DMS 273 (cell line): ENCODE measurements at regions not wholly inside any gene's neighbourhood (a gene's known extent, or its start where the extent isn't known, plus 50 kb on each side); places are given as distances from the start of the nearest gene placed in this dataset.

ENCODE experiments used
- DNase-seq: peaks from one replicate; lab custom pipeline; 2025; ENCODE audit not compliant: unreplicated experiment; lab: John Stamatoyannopoulos, UW

DNA sequence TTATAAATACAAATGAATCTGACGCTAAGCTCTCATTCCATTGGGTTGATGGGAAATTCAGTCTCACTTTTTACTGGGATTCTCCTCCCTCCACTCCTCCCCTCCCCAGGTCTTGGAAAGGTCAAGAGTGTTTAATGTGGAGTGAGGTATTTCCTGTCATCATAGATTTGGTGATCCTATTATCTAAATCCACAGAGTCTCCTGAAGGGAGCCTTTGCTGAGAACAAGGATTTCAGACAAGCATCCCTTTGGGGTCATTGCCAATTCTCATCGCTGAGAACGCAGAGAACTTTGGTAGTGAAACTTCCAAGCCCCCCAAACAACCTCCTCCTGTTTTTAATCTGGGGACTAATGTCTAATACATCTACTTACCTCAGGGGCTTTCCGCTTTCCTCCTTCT is 297.9 kb downstream of the OTOL1 start:
- no peak for DNase-seq

- no peak for DNase-seq
Observed at GRCh38 chr3:161796312-161796711, 299.7 kb downstream of the OTOL1 start.

DNA sequence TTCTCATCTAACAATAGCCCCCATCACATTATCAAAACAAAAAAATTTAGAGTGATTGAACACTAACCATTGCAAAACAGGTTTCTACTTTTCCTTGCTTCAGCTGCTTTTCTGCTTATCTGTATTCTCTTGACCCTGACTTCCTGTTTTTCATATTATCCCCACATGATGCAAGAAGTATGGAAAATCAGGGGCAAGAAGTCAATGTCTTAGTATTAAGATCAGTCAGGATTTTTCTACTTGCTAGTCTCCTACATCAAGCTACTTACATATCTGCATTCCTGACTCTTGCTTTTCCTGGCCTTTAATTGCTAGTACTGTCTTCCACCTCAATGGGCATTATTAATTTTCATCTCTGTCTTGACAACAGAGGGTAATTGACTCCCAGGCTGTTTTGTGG is 300.2 kb downstream of the OTOL1 start:
- DNase-seq, result no peak

DNA sequence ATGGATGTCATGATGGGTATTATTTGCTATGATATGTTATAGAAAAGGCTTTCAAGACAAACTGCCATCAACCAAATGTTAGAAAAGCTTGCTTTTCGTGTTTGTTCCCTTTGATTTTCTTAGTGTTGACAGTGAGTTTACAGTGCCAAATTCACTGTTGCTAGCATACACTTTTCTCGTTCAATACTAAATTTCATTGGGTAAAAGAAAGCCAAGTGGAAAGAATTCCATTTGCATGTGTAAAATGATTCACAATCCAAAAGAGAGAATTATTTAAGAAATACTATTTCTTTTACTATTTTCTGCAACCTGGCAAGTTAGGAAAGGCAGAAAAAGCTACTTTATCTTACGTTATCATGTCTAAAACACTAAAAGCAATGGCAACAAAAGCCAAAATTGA is 301.4 kb downstream of the OTOL1 start:
- no peak for DNase-seq

- DNase-seq, result no peak
Observed at GRCh38 chr3:161800985-161801559, 304.5 kb downstream of the OTOL1 start.

- DNase-seq, result no peak
Observed at GRCh38 chr3:161818106-161818505, 321.5 kb downstream of the OTOL1 start.

DNA sequence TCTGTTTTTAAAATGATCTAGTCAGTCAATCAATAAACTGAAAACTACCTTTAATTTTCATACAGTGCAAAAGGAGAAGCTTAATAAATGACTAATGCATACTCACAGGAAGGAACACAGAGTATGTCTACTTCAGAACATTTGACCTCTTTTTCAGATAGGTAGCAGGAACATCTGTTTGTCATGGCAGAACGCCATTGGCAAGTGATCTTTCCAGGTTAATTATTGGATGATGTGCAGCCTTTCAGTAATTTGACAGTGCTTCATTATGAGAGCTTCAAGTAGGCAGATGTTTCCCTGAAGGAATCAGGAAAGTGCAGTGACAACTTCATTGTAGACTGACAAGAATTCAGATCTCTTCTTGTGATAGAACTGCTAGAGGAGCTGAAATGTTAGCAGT is 325.0 kb downstream of the OTOL1 start:
- peak; percentile 63 for DNase-seq

GRCh38 chr3:161822291-161822690 is 325.7 kb downstream of the OTOL1 start:
- peak; percentile 79 for DNase-seq

DNA sequence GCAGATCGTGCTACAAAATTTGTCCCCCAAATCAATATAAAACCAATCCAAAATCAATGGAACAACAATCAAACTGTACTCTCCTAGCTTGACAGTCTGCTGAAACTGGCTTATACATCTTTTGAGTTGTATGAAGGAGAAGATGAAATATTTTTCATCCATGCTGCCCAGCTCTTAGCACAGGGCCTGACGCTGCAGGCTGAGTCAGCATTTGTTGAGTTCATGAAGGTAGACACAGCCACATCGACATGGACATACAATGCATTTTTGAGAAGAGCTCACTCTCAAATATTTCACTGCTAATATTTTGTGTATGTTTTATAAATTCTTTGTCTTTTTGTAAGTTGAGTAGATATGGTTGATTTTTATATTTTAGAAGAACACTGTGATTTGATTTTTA is 327.3 kb downstream of the OTOL1 start:
- DNase-seq, result no peak

GRCh38 chr3:161838021-161838420 is 341.4 kb downstream of the OTOL1 start:
- peak; percentile 19 for DNase-seq

DNA sequence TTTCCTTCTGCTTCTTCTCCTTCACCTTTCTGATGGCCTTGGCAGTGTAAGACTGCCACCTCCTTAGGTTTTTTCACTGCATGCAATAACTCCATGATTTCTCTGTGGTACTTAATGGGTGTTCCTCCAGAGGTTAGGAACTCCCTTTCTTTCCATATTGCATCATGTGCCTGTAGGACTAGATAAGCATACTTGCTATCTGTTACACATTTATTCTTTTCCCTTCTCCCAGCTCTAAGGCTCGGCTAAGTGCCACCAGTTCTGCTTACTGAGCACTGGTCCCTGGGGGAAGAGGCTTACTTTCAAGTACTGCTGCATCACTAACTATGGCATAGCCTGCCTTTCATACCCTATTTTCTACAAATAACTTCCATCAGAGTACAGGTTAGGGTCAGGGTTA is 351.8 kb downstream of the OTOL1 start:
- no peak for DNase-seq

- DNase-seq, result peak; percentile 76
Observed at GRCh38 chr3:161851941-161852566, 355.4 kb downstream of the OTOL1 start.

DNA sequence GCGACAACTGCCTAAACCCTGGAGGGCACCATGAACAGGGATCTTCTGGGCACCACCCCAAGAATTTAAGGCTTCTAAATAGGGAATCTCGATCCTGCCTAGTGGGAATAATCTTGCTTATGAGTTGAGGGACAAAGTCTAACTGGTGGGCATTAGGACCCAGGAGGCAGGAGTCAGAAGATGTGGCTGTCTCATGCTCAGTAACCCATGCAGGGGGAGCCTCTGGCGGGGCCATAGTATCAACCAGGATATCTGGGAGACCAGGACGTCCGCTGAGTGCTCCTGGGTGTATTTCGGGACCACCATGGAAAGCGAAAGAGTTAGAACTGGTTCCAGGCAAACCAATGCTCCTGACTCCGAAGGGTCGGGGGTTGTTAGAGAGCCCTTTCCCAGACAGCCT is 356.1 kb downstream of the OTOL1 start:
- DNase-seq, result no peak

DNA sequence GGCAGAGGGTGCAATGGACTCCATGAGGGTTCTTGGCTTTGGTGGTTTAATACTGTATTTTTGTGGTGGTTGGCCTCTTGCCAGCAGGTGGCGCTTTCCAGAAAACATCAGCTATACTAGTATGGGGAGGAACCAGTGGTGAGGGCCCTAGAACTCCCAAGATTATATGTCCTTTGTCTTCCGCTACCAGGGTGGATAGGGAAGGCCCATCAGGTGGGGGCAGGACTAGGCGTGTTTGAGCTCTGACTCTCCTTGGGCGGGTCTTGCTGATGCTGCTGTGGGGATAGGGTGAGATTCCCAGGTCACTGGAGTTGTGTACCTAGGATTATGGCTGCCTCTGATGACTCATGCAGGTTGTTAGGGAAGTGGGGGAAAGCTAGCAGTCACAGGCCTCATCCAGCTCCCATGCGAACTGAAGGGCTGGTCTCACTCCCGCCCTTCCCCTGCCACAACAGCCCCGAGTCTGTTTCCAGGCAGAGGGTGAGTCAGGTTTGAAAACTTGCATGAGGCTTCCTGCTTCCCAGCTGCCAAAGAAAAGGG is 357.7 kb downstream of the OTOL1 start:
- peak; percentile 60 for DNase-seq

DNA sequence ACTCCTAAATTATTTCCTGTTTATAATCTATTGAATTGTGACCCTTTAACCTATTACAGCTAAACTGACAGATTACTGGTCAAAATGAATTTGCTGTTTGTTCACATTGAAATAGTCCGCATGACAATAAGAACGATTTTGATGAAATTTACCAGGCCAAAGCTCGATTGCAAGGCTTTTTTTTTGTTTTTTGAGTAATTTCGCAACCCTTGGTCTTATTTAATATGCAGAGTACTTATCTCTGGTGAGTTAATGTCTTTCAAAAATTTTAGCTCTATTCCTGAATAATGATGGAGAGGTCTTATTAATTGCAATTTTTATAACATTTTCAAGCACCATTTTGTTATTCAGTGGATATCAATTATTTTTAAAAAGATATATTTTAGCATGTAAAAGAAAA is 362.4 kb downstream of the OTOL1 start:
- no peak for DNase-seq

DNA sequence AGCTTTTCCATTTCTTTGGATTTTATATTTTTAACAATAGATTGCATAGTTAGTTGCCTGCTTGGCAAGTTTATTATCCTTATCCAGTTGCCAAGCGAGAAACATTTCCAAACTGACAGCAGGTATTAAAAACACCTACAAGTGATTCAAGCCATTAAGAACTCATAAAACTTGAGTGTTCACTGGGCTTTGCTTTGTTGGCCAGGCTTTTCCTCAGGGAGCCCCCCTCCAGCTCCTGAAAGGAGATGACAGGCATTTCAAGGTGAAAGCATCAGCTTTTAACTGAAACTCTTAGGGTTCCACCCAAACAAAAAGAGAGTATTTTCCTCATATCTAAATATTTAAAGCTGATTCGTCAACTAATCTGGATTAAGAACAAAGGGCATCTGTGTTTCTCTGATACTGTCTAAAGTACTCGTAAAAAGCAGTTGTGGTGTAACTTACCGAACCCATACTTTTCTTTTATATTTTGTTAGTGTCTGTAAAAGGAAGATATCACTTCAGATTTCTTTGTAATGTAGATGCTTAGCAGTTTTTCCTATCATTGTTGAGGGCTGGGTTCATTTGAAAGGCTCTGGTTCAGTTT is 363.4 kb downstream of the OTOL1 start:
- no peak for DNase-seq

DNA sequence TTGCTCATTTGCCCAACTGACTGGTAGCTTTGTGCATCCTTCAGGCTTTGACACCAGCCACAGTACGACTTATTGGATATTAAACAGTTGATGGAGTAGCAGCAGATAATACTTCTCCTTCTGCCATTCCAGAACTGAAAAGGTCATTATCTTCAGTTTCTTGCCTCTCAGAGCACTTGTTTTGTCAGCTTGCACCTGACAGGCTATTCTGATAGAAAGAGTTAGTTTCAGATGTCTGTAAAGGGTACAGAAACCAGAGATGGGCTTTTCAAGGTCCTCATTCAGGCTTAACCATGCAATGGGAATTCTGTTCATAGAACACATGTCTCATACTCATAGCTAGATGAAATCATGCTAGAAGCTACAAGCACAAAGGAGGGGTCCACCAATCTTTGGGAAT is 367.2 kb downstream of the OTOL1 start:
- DNase-seq, result no peak

DNA sequence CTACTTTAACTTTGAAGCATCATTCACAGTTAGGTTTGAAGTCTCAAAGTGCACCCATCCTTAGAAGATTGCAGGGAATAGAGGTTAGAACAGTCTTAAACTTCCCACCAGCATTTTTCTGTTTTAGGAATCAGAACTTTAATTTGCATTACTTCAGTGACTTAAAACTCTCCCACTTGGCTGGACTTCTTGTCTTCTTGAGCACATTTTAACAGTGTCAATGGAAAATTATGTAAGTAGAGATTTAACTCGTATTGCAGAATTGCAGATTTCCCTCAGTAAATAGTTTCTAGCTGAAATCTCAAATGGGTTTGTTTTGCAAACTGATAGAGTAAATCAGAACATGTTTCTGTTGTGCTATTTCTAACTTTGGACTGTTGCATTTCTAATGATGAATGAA is 369.6 kb downstream of the OTOL1 start:
- no peak for DNase-seq

DNA sequence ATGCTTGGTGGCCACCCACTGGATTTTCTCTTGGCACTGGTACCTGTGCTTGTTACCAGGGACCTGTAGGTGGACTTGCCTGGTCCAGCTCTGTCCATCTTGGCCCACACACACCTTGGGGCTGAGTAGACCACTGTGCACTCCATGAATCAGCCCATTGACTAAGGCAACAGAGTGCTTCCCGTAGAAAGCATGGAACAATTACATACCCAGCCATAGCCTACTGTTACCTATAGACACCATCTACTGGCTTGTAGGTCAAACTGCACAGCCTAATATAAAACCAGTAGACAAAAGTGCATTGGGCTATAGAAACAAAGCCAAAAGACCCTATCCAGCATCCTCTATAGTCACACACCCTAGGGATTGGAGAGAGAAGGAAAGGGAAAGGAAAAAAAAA is 378.9 kb downstream of the OTOL1 start:
- DNase-seq, result no peak

DNA sequence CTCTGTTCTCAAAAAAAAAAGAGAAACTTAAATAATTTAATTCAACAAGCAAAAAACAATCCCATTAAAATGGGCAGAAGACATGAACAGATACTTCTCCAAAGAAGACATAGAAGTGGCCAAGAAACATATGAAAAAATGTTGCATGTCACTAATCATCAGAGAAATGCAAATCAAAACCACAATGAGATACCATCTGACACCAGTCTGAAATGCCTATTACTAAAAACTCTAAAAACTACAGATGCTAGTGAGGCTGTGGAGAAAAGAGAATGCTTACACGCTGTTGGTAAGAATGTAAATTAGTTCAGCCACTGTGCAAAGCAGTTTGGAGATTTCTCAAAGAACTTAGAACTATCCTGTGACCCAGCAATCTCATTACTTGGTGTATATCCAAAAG is 382.9 kb downstream of the OTOL1 start:
- no peak for DNase-seq

GRCh38 chr3:161884830-161885229 is 388.2 kb downstream of the OTOL1 start:
- no peak for DNase-seq

- DNase-seq, result no peak
Observed at GRCh38 chr3:161890147-161890625, 393.6 kb downstream of the OTOL1 start.
